Ascending aorta (tissue), 2 donors: ENCODE measurements at regions not wholly inside any gene's neighbourhood (a gene's known extent, or its start where the extent isn't known, plus 50 kb on each side); places are given as distances from the start of the nearest gene placed in this dataset.

ENCODE experiments used
- DNase-seq, 2 donors: peaks; one replicate each; pipeline ENCODE4 v3.0.0-alpha.2; 2019; ENCODE audit warnings: low spot score in 2 of 2
- H3K27ac ChIP-seq, 2 donors: fragments of 200-600 bp; sonication (generic); one replicate each; pipeline ENCODE4 v1.5.1; 2016 to 2017; ENCODE audit warnings: mild to moderate bottlenecking in 1 of 2
- H3K27me3 ChIP-seq: fragments of 200-600 bp; sonication (generic); one replicate; pipeline ENCODE4 v1.5.1; 2017
- H3K36me3 ChIP-seq, 2 donors: fragments of 200-600 bp; sonication (generic); one replicate each; pipeline ENCODE4 v1.5.1; 2016
- H3K4me1 ChIP-seq, 2 donors: fragments of 200-600 bp; sonication (generic); one replicate each; pipeline ENCODE4 v1.5.1; 2016 to 2017; ENCODE audit warnings: mild to moderate bottlenecking in 1 of 2
- H3K4me3 ChIP-seq, 2 donors: fragments of 200-600 bp; sonication (generic); one replicate each; pipeline ENCODE4 v1.5.1; 2016 to 2017; ENCODE audit warnings: mild to moderate bottlenecking in 1 of 2
- H3K9me3 ChIP-seq, 2 donors: fragments of 200-600 bp; sonication (generic); one replicate each; pipeline ENCODE4 v1.5.1; 2016
- intact Hi-C: fragments of 100-400 bp; cut with DNase I; formaldehyde crosslinking; loops from one replicate; pipeline ENCODE4 v1.15.1; 2023
- TF ChIP-seq, protein P1 (sequence below), 3 experiments: fragments of 200-600 bp in 2 of 3; fragments of 450-650 bp in 1 of 3; sonication (generic) in 2 of 3; IDR thresholded peaks; one replicate each; pipeline ENCODE4 v1.5.1; 2016 to 2019; ENCODE audit warnings: antibody characterized with exemption in 3 of 3, mild to moderate bottlenecking in 1 of 3, moderate library complexity in 1 of 3

DNA sequence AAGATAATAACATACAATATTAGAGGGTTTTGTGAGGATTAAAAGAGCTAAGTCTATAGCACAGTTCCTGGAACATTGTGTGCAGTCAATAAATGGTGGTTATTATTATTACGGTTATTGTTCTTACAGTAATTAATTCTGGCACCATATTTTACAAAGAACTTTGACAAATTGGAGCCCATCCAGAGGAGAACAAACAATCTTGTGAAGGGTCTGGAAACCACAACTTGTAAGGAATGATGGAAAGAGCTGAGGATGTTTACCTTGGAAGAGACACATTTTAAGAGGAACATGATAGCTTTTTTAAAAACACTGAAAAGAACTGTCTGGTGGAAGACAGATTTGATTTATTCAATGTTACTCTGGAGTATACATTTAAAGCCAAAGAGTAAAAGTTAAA, 150.5 kb upstream of the KRR1 start:
- no peak overlapping the region for H3K4me3 ChIP-seq
- no peaks in the 10 kb centered on the region for H3K36me3 ChIP-seq
- peaks cover 0 to 4% of the 10 kb centered on the region in 2 donors for H3K4me1 ChIP-seq
- no peak overlapping the region for H3K27ac ChIP-seq
- no peaks in the 10 kb centered on the region for H3K27me3 ChIP-seq
- H3K9me3 ChIP-seq, result no peaks in the 10 kb centered on the region
- intact Hi-C loops, result no loop called here
- DNase-seq, result no peak
- TF ChIP-seq, protein P1, sequence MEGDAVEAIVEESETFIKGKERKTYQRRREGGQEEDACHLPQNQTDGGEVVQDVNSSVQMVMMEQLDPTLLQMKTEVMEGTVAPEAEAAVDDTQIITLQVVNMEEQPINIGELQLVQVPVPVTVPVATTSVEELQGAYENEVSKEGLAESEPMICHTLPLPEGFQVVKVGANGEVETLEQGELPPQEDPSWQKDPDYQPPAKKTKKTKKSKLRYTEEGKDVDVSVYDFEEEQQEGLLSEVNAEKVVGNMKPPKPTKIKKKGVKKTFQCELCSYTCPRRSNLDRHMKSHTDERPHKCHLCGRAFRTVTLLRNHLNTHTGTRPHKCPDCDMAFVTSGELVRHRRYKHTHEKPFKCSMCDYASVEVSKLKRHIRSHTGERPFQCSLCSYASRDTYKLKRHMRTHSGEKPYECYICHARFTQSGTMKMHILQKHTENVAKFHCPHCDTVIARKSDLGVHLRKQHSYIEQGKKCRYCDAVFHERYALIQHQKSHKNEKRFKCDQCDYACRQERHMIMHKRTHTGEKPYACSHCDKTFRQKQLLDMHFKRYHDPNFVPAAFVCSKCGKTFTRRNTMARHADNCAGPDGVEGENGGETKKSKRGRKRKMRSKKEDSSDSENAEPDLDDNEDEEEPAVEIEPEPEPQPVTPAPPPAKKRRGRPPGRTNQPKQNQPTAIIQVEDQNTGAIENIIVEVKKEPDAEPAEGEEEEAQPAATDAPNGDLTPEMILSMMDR (IDR thresholded peaks at IDR 0.05), result no peak

DNA sequence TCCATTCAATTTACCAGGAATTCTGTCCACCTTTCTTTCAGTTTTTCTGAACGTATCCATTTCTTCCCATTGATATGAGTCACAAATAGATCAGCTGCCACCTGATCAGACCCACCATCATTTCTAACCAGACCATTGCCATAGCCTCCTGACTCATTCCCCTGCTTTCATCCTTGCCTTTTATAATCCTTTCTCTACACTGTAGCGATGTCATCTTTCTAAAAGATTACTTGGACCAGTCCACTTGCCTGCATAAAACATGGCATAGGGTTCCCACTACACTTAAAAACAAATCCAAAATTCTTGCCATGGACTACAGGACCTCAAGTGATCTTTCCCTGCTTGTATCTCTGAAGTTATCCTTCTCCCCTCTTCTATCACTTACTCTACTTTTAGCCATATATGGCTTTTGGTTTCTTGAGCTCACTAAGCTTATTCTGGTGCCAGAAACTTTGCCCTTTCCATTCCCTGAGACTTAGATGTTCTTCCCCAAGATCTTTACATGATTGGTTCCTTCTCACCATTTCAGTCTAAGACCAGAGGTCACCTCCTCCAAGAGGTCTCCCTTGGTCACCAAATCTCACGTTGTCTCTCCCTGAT, 149.5 kb upstream of the KRR1 start:
- no peak overlapping the region for H3K4me3 ChIP-seq
- intact Hi-C loops, result no loop called here
- no peak for DNase-seq
- TF ChIP-seq, protein P1 (IDR thresholded peaks at IDR 0.05), result no peak
- H3K9me3 ChIP-seq, result no peaks in the 10 kb centered on the region
- no peaks in the 10 kb centered on the region for H3K36me3 ChIP-seq
- H3K27ac ChIP-seq, result no peak overlapping the region
- no peaks in the 10 kb centered on the region for H3K27me3 ChIP-seq
- peaks cover 0 to 4% of the 10 kb centered on the region in 2 donors for H3K4me1 ChIP-seq

DNA sequence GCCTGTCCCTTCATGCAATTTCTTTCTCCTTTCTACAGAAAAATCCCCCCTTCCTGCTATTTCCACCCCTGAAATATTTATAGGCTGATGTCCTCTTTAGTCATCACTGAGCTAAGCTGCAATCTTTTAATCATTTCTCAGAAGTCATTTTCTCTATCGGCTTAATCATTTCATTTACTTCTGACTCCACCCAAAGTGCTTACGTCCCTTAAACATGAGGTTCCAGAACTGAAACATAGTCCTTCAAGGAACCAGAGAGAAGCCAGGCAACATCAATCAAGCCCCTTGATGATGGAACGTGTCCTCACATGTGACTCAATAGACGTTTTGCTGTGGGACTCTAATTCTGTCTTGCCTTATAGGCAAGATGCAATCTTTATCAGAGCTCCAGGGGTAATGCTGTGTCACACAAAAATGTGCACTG, 148.7 kb upstream of the KRR1 start:
- H3K27ac ChIP-seq, result no peak overlapping the region
- intact Hi-C loops, result no loop called here

DNA sequence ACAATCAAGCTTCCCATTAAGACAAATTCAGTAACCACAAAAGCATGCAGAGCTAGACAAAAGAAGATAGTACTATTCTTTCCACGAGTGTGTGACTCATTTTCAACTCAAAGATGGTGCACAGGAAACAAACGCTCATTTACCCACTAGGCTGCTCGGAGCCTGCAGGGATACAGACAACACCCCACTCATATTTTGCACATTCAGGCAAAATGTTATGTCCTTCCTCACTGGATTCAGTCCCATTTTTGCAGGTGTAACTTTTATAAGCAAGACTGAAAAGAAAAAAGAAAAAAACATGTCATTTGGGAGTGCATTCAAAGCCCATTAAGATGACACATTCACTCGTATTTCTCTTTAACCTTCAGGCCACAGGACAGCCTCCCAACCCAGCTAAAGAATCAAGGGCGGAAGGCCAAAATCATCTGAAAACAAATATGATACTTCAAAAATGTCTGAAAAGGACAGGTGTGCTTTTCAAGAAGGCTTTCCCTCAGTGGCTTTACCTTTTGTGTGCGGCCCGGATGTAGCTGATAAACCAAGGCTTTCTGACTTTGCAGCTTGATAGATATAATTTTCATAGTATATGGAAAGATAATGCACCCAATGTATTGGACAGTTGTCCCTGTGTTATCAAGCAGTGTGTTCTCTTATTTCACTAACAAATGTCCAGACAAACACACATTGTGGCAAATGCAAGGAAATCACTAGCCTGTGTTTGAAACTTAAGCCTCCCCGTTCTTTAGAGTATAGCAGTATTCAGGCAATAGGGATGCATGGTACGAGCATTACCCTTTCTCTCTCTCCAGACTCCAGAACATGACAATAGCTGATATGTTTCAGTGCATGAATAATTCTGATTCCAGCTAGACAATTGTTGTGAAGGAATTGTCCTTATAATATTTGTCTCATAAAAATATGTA, 147.8 kb upstream of the KRR1 start:
- no peak for DNase-seq
- TF ChIP-seq, protein P1 (IDR thresholded peaks at IDR 0.05), result no peak
- Histone ChIP-seq H3K27ac (no peak overlapping the region), H3K36me3 (no peaks in the 10 kb centered on the region), H3K9me3 (no peaks in the 10 kb centered on the region), H3K27me3 (no peaks in the 10 kb centered on the region), H3K4me1 (peaks cover 0 to 4% of the 10 kb centered on the region in 2 donors), H3K4me3 (no peak overlapping the region)
- intact Hi-C loops, result no loop called here

More for the DNA sequence above, 148.7 kb upstream of the KRR1 start:
- Histone ChIP-seq H3K9me3 (no peaks in the 10 kb centered on the region), H3K27me3 (no peaks in the 10 kb centered on the region), H3K4me3 (no peak overlapping the region), H3K36me3 (no peaks in the 10 kb centered on the region), H3K4me1 (peaks cover 0 to 4% of the 10 kb centered on the region in 2 donors)
- TF ChIP-seq, protein P1 (IDR thresholded peaks at IDR 0.05), result no peak
- no peak for DNase-seq

DNA sequence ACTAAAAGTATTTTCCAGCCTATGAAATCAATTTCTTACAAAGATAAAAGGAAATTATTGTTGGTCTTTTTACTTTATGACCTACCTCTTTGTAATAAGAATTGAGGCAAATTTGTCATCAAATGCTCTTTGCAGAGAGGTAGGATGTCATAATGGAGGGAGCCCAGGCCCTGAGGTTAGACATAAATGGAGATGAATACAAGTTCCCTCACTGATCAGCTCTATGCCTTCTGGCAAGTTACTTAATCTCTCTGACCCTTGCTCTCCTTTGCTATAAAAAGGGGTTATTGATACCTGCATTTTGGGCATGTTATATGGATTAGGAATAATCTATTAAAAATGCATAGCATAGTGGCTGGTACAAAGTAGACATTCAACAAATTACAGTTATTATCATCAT, 146.9 kb upstream of the KRR1 start:
- no peaks in the 10 kb centered on the region for H3K36me3 ChIP-seq
- no peak overlapping the region for H3K27ac ChIP-seq
- no peaks in the 10 kb centered on the region for H3K27me3 ChIP-seq
- TF ChIP-seq, protein P1 (IDR thresholded peaks at IDR 0.05), result no peak
- peaks cover 0 to 4% of the 10 kb centered on the region in 2 donors for H3K4me1 ChIP-seq
- H3K4me3 ChIP-seq, result no peak overlapping the region
- intact Hi-C loops, result no loop called here
- DNase-seq, result no peak
- no peaks in the 10 kb centered on the region for H3K9me3 ChIP-seq
